Glomerular visceral epithelial cell (primary cell): ENCODE measurements at regions not wholly inside any gene's neighbourhood (a gene's known extent, or its start where the extent isn't known, plus 50 kb on each side); places are given as distances from the start of the nearest gene placed in this dataset.
A peak's percentile ranks its signal among the peaks of the same experiment; 100 is the strongest.
"Not testable (repeated sequence)": the region's sequence is repeated elsewhere in the genome, so short reads cannot be mapped to it uniquely, and the experiment has no call there.

Source experiments
- DNase-seq: peaks from one replicate; pipeline ENCODE4 v3.0.0-alpha.2; 2016; ENCODE audit errors: extremely low spot score

DNA sequence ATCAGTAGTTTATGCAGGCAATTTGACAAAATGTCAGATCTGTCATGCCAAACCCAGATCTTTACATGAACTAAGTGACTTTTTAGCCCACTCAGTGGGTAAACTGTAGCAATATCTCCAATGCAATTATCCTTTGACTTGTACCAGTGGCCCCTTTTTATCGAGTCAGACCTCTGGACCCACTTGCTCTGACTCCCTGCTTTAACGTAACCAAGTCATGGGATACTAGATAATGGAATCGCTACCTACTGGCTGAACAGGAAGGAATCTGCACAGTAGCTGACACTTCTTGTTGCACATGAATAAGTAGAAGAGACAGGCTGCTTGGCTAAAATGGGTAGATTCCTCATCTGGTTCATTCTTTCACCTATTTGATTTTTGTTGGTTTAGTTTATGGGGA is 128.4 kb upstream of the LYPLAL1 start:
- DNase-seq, result no peak

DNA sequence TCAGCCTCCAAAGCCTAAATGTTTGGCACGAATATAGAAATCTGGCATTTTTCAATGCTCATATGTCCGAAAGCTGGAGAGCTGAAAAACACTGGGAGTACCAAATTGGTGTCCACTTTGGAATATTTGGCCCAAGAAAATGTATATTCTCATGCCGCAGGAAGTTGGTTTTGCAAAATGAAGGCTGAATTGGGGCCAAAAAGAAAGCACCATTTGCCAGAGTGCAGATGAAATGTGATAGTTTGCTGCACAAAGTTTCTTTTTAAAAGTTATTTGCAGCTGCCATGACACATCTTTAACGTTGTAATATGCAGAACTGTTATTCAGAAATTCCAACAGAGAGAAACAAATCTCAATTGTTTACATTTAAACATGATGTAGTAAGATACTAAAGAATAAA is 124.2 kb upstream of the LYPLAL1 start:
- no peak for DNase-seq

DNA sequence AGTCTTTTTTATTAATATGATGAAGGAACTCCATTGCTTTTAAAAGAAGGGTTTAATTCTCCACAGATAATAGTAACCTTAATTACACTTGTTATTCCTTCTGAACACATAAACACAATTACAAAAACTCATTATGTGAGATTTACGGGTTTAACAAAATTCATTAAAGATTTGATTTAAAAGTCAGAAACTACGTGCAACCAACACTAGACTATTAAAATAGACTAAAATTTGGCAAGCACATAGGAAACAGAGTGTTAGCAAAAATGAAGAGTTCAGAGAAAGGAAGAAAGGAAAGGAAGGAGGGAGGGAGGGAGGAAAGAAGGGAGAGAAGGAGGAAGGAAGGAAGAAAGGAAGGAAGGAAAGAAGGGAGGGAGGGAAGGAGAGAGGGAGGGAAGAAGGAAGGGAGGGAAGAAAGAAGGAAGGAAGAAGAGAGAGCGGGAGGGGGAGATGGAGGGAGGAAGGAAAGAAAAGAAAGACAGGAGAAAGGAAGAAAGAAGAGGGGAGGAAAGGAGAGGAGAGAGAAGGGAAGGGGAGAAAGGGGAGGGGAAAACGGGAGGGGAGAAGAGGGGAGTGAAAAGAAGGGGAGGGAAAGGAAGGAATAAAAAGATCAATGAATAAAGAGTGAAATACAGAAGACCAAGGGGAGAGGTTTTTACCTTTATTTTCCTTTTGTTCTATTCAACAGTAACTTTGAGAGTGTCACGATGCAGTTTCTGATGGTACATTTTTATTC is 123.4 kb upstream of the LYPLAL1 start:
- DNase-seq, result no peak

DNA sequence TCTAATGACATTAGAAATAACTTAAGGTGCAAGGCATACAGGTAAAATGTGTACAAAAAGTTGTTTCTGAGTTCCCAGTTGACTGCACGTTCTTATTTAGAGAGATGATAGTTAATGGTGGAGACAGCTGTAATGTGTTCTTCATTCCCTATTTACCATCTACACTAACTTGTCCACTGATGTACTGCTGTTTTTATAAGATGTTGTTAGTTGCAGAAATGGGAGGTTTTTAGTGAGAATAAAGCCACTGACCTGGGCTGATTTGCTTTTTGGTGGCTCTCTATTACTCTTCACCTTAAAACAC is 122.9 kb upstream of the LYPLAL1 start:
- no peak for DNase-seq

DNA sequence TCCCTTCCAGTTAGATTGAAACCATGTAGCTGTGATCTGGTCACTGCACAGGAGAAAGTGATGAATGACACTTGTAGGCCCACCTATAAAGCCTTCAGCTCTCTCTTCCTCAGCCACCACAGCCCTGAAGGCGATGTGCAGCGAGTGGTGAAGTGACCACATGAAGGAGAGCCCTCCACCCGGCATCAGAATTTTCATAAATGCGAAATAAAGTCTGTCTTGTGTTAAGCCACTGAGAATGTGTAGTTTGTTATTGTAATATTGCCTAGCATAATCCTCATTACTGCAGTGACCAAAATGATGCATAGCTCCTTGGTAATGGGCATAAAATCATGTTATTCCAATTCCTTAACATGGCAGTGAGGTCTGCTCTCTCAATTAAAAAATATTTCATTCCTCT is 122.1 kb upstream of the LYPLAL1 start:
- DNase-seq, result no peak

DNA sequence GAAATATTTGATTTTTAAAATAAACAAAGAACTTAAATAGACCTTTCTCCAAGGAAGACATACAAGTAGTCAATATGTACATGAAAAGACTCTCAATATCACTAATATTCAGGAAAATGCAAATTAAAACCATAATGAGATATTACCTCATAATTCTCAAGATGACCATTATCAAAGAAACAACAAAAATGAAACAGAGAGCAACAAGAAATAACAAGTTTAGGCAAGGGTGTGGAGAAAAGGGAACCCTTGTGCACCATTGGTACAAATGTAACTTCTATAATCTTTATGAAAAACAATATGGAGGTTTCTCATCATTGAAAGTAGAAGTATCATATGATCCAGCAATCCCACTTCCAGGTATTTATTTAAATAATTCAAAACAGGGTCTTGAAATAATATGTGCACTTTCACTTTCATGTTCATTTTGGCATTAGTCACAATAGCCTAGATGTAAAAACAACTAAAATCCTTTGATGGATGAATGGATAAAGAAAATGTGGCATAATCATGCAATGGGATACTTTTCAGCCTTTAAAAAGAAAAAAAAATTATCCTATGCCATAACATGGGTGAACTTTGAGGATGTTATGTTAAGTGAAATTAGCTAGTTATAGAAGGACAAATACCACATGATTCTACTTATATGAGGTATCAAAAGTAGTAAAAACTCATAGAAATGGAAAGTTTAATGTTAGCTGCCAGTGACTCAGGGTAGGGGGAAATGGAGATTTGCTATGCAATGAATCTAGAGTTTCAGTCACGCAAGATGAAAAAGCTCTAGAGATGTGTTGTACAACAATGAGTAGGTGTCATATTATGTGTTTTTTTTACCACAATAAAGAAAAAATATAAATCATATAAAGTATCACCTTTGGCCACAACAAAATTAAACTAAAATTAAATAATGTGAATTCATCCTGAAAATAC is 114.5 kb upstream of the LYPLAL1 start:
- no peak for DNase-seq

DNA sequence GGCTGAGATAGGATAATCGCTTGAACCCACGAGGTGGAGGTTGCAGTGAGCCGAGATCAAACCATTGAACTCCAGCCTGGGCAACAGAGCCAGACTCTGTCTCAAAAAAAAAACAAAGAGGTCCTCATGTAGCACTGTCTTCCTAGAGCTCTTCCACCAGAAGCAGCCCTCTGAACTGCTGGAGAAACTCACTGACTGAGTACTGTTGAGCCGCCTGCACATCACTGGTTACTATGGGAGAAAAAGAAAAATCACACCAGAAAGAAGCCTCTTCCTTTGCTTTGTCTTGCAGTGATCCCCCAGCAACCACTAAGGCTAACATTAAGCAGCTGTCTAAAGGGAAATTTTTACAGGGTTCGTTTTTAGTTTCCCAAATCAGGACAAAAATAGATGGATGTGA is 112.9 kb upstream of the LYPLAL1 start:
- DNase-seq, result no peak

DNA sequence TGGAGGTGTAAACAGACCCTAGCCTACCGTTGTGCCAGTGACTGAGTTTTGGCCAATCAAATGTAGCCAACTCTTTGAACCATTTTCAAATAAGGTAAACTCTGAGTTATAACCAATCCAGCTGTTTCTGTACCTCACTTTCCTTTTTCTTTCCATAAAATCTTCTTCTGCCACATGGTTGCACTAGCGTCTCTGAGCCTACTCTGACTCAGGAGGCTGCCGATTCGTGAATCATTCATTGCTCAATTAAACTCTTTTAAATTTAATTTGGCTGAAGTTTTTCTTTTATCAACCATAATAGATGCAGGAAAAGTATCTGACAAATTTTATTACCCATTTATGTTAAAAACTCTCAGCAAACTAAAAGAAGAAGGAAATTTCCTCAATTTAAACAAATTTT is 111.5 kb upstream of the LYPLAL1 start:
- no peak for DNase-seq

DNA sequence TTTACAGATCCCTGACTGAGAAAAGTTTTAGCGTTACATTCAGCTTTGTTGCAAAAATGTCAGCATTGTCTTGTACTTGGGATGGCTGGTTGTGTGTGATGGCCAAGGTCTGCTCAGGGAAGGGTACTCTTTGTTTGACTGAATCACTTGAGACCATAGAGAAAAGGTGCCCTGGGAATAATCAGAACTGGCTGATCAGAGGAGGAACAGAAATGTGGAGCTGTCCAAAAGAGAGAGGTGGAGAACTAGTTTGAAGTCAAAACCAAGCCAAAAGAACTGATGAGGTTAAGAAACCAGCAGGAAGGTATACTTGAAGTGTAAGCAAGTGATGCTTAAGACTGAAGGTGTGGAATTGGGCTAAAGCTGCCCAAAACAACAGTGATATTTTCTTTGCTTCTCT is 107.6 kb upstream of the LYPLAL1 start:
- DNase-seq, result no peak

DNA sequence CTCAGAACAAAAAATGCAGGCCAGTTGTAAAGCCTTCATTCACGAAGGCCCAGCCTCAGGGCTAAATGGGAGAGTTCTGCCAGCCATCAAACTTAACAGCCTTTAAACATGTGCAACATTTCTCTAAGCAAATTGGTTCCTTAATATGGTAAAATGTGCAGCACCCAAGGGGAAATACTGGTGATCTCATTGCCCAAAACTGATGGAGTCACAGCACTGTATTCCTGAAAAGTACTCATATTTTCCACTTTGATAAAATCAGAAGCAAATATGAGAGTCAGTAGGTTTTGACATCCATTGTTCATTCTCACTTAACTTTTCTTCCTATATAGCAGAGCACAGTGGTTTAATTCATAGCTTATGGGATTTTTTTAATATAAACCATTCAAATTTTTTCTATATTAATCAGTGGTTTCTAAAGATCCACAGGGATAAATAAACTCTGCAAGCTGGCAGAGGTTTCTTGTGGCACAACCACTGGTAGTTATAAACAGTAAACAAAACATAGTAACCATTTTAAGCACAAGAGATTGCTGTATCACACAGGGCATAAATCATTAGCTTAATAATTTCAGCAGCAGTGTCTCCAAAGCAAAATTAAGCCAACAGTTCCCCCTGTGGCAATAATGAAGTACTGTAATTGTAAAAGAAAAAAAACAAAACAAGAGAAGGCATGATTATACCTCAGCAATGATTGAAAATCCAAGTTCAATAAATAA is 106.9 kb upstream of the LYPLAL1 start:
- peak; percentile 58 for DNase-seq

DNA sequence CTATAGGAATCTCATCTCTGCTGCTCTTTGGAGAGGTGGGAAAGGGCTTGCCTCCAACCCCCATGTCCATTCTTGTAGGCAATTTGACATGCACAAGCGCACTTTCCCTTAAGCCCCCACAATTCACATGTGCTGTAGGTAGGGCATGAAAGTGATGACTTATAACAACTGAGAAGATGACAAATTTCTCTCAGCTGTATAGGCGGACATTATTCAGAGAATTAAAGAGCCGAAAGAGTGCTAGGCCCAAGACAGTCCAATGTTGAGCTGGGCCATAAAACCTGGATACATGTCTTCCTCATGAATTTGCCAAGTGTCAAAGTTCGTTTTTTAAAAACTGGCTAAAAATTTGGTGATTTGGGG is 106.3 kb upstream of the LYPLAL1 start:
- no peak for DNase-seq

DNA sequence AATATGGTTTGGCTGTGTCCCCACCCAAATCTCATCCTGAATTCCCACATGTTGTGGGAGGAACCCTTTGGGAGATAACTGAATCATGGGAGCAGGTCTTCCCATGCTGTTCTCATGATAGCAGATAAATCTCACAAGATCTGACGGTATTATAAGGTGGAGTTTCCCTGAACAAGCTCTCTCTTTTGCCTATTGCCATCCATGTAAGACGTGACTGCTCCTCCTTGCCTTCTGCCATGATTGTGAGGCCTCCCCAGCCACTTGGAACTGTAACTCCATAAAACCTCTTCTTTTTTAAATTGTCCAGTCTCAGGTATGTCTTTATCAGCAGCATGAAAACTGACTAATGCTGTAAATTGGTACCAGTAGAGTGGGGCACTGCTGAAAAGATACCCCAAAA is 103.3 kb upstream of the LYPLAL1 start:
- DNase-seq, result not testable (repeated sequence)

DNA sequence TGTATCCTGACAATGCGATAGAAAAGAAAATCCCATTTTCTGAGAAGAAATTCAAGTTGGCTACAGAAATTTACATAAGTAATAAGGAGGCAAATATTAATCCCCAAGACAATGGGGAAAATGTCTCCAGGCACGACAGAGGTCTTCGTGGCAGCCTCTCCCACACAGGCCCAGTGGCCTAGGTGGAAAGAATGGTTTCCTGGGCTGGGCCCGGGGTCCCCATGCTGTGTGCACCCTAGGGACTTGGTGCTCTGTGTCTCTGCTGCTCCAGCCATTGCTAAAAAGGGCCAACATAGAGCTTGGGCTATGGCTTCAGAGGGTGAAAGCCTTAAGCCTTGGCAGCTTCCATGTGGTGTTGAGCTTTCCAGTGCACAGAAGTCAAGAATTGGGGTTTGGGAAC is 102.5 kb upstream of the LYPLAL1 start:
- DNase-seq, result no peak

DNA sequence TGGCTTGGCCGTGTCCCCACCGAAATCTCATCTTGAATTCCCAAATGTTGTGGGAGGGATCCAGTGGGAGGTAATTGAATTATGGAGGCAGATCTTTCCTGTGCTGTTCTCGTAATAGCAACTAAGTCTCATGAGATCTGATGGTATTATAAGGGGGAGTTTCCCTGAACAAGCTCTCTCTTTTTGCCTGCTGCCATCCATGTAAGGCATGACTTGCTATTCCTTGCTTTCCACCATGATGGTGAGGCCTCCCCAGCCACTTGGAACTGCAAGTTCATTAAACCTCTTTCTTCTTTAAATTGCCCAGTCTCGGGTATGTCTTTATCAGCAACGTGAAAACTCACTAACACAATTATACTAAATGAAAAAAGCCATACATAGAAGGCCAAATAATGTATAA is 101.3 kb upstream of the LYPLAL1 start:
- no peak for DNase-seq

DNA sequence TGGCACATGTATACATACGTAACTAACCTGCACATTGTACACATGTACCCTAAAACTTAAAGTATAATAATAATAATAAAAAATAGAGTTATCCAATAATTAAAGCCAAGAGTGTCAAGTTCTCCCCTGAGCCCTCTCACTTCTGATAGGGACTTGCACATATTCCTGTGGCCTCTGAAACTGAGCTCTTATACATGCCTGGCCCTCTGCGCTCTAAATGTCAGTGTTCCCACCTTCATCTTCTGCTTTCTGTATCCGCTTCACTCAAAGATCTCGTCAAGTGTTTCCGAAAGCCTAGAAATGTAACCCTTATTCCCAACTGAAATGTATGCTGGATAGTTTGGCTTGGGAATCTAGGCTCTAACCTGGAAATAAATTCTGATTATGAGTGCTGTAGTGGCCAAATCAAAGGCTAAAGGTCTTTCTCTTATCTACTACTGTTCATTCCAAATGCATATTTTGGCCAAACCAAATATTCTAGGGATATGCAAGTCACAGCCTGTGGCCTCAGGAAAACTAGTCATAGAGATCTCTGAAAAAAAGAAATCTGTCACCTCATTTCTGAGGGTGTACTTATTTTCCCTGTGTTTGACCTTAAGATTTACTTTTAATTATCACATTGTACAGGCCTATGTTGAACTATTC is 99.5 kb upstream of the LYPLAL1 start:
- no peak for DNase-seq

DNA sequence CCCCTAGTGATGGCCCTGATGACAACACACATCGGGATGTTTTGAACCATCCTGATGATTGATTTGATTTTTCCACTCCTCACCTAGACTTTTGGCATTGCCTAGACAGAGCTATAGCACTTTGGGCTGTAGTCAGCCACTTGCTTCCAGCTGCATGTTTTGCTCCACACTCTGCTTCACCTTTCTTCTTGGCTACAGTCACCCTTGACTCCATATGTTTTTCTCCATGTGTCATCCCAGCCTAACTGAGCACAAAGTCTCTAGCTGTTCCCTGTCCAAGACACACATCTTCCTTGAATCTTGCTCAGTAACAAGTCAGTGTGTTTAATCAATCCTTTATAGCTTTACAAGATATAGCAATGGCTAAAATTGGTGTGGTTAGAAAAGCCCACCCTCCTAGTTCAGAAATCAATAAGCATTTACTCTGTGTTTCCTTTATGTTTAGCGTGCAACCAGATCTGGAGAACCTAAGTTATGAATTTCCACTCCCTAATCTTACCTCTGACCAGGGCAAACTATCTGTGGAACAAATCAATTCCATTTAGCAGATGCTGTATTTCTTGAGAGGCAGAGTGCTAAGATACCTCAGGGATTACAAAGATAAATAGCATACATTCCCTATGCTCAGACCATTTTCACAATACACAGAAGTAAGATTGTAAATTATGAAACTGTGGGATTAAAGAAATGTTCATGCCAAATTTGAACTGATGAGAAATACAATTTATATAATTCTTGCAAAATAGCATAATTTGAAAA is 98.4 kb upstream of the LYPLAL1 start:
- no peak for DNase-seq

DNA sequence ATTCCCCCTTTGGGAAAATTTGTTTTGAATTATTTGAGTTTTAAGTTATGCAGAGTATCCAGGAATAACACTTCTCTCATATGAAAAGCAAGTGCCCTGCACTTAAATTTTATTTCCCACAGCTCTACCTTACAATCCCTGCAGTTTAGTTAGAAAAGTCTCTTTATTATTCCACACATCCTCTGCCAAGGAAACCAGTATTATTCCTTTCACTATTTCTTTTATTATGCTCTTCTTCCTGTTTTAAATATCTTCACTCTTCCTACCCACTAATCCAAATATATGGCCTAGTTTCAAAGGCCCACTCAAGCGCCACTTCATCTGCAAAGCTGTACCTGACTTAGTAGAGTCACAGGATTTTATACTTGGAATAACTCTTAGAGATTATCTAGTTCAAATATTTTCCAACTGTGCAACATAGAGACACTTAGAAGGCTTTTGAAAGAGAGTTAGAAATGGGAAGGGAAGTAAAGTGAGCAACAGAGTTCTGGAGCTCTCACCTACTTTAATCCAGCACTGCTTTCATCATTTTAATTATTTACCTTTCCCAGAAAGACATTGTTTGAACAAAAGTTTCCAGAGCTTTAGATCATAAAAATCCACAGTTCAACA is 97.2 kb upstream of the LYPLAL1 start:
- no peak for DNase-seq

DNA sequence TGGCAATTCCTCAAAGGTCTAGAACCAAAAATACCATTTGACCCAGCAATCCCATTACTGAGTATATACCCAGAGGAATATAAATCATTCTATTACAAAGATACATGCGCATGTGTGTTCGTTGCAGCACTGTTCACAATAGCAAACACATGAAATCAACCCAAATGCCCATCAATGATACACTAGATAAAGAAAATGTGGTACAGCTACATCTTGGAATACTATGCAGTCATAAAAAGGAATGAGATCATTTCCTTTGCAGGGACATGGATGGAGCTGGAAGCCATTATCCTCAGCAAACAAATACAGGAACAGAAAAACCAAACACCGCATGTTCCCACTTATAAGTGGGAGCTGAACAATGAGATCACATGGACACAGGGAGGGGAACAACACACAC is 95.9 kb upstream of the LYPLAL1 start:
- DNase-seq, result not testable (repeated sequence)

DNA sequence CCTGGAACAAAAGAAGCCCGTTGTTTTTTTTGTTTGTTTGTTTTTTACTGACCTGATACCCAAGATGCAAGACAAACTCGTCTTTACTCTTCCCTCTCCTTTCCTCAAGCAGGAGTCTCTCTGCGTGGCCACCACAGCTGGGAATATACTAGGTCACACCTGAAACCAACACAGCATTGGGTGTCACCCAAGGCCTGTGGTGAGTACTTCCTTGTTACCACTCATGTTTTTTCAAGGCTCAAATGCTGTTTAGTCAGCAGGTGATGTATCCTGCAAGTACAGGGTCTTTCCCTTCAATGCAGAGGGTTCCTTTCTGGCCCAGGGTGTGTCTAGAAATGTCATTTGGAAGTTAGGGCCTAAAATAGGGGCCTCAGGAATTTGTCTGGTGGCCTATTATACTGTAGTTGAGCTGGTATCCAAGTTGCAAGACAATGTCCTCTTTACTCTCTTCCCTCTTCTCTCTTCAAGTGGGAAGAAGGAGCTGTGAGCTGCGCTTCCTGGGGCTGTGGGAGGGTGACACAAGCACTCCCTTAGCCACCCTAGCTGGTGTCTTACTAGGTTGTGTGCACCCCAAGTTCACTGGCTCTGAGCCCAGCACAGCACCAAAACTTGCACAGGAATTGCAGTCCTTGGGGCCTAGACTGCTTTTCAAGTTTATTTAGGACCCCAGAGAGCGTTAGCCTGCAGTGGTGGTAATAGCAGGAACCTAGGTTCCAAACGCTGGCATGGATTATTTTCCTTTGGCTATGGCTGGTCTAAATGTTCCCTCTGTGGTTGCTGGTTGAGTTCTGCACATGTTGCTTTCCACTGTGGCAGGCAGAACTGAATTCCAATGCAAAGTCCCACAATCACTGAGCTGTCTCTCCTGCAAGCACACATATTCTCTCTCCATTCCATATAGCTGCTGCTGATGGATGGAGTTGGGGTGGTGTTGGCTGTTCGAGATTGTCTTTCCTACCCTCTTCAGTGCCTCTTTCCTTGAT is 91.4 kb upstream of the LYPLAL1 start:
- no peak for DNase-seq

DNA sequence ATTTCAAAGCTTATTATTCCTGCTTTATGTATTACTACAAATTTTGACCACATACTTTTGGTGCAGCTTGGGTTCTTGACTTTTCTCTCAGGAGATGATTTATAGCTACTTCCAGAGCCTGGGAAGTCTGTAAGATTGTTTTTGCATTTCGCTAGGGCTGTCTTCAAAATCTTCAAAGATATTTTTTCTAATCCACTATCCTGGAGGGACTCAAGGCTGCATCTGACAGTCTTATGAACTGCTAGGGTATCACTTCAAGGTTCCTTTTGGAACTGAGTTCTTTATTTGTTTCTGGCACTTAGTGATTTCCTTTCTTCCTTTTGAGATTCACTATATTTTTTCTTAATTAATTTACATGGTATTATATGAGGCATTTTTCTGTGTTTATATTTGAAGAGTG is 90.0 kb upstream of the LYPLAL1 start:
- no peak for DNase-seq
